Body of pancreas (tissue), 4 donors: ENCODE measurements at regions not wholly inside any gene's neighbourhood (a gene's known extent, or its start where the extent isn't known, plus 50 kb on each side); places are given as distances from the start of the nearest gene placed in this dataset.

Experiments used
- ATAC-seq: fragments of 150-250 bp; one replicate; pipeline ENCODE4 v1.9.1; 2016
- DNase-seq, 4 donors: peaks; one replicate each; pipeline ENCODE4 v3.0.0-alpha.2; 2019
- H3K27ac ChIP-seq, 4 donors: fragments of 200-600 bp; sonication (generic); 1 replicate in 3 of 4; 2 replicates in 1 of 4; pipeline versions ENCODE4 v1.5.1 to v1.6.1; 2016 to 2019; ENCODE audit warnings: mild to moderate bottlenecking in 1 of 4, mixed read lengths in 1 of 4, moderate library complexity in 1 of 4
- H3K27me3 ChIP-seq, 2 donors: fragments of 200-600 bp; sonication (generic); one replicate each; pipeline ENCODE4 v1.6.0; 2016; ENCODE audit warnings: mild to moderate bottlenecking in 1 of 2
- H3K36me3 ChIP-seq, 2 donors: fragments of 200-600 bp; sonication (generic); replicated peaks in 1 of 2; 2 replicates each; pipeline ENCODE4 v1.5.1; 2016; ENCODE audit warnings: low read depth in 2 of 2; ENCODE audit not compliant: insufficient read depth in 1 of 2
- H3K4me1 ChIP-seq: fragments of 200-600 bp; sonication (generic); one replicate; pipeline ENCODE4 v1.6.0; 2016
- H3K4me3 ChIP-seq, 2 donors: fragments of 200-600 bp; sonication (generic); 1 replicate in 1 of 2; 2 replicates in 1 of 2; pipeline ENCODE4 v1.5.1; 2016 to 2019
- H3K9me3 ChIP-seq, 3 donors: fragments of 200-600 bp; sonication (generic); 1 replicate in 2 of 3; 2 replicates in 1 of 3; pipeline ENCODE4 v1.5.1; 2016
- CTCF ChIP-seq, 7 experiments: fragments of 450-650 bp in 4 of 7; fragments of 200-600 bp in 3 of 7; sonication (generic) in 3 of 7; IDR thresholded peaks; one replicate each; pipeline ENCODE4 v1.5.1; 2016 to 2019; ENCODE audit warnings: antibody characterized with exemption in 7 of 7
- POLR2A ChIP-seq, 3 donors: fragments of 450-650 bp; IDR thresholded peaks; one replicate each; pipeline ENCODE4 v1.6.1; 2016; ENCODE audit warnings: antibody characterized with exemption in 3 of 3, mild to moderate bottlenecking in 2 of 3
- WGBS, 2 donors: methylation state at CpG; one replicate each; pipeline ENCODE4 v1.1.5; 2017; 5-methylcytosine and 5-hydroxymethylcytosine counted together
- intact Hi-C: fragments of 100-400 bp; cut with DNase I; formaldehyde crosslinking; loops from one replicate; pipeline ENCODE4 v1.15.1; 2023

- 57 to 59% methylated on average over 5 of the region's 5 CpGs for WGBS, 2 donors
- H3K4me3 ChIP-seq, result no peak overlapping the region
- no peaks in the 10 kb centered on the region for H3K9me3 ChIP-seq
- DNase-seq (no peak), ATAC-seq (no peak)
- H3K4me1 ChIP-seq, result no peaks in the 10 kb centered on the region
- no peaks in the 10 kb centered on the region for H3K36me3 ChIP-seq
- no peak overlapping the region for H3K27ac ChIP-seq
- no peaks in the 10 kb centered on the region for H3K27me3 ChIP-seq
- TF ChIP-seq CTCF (IDR thresholded peaks at IDR 0.05) (no peak), POLR2A (IDR thresholded peaks at IDR 0.05) (no peak)
- intact Hi-C loops, result no loop called here
Observed at GRCh38 chr3:72086042-72086742, 301.2 kb upstream of the PROK2 start.

- H3K4me3 ChIP-seq, result no peak overlapping the region
- WGBS, 2 donors, result 88 to 100% methylated on average over 3 to 6 of the region's 6 CpGs
- ATAC-seq (no peak), DNase-seq (no peak)
- H3K36me3 ChIP-seq, result no peaks in the 10 kb centered on the region
- H3K4me1 ChIP-seq, result no peaks in the 10 kb centered on the region
- no peaks in the 10 kb centered on the region for H3K27me3 ChIP-seq
- no peaks in the 10 kb centered on the region for H3K9me3 ChIP-seq
- no peak overlapping the region for H3K27ac ChIP-seq
- intact Hi-C loops, result no loop called here
- no peak for TF ChIP-seq CTCF (IDR thresholded peaks at IDR 0.05)
- TF ChIP-seq POLR2A (IDR thresholded peaks at IDR 0.05), result no peak
Observed at GRCh38 chr3:72085036-72085435, 300.1 kb upstream of the PROK2 start.

GRCh38 chr3:72082776-72083462, 298.0 kb upstream of the PROK2 start:
- DNase-seq (no peak), ATAC-seq (no peak)
- intact Hi-C loops, result no loop called here
- WGBS, 2 donors, result 46 to 61% methylated on average over 10 of the region's 10 CpGs
- TF ChIP-seq POLR2A (IDR thresholded peaks at IDR 0.05) (no peak), CTCF (IDR thresholded peaks at IDR 0.05) (no peak)
- Histone ChIP-seq H3K4me1 (no peaks in the 10 kb centered on the region), H3K27me3 (no peaks in the 10 kb centered on the region), H3K4me3 (no peak overlapping the region), H3K36me3 (no peaks in the 10 kb centered on the region), H3K9me3 (no peaks in the 10 kb centered on the region), H3K27ac (peak overlapping the region in 1 of 4 donors; percentile 14)

GRCh38 chr3:72082186-72082715, 297.3 kb upstream of the PROK2 start:
- Histone ChIP-seq H3K27me3 (no peaks in the 10 kb centered on the region), H3K4me3 (no peak overlapping the region), H3K4me1 (no peaks in the 10 kb centered on the region), H3K27ac (peak overlapping the region in 1 of 4 donors; percentile 14), H3K36me3 (no peaks in the 10 kb centered on the region), H3K9me3 (no peaks in the 10 kb centered on the region)
- intact Hi-C loops, result no loop called here
- ATAC-seq (peak; percentile 56), DNase-seq (peak in 1 of 4 donors; percentile 64)
- TF ChIP-seq CTCF (IDR thresholded peaks at IDR 0.05) (no peak), POLR2A (IDR thresholded peaks at IDR 0.05) (no peak)
- 33 to 49% methylated on average over 8 of the region's 8 CpGs for WGBS, 2 donors
